ENCODE measurements at regions not wholly inside any gene's neighbourhood (a gene's known extent, or its start where the extent isn't known, plus 50 kb on each side); places are given as distances from the start of the nearest gene placed in this dataset.

DNA sequence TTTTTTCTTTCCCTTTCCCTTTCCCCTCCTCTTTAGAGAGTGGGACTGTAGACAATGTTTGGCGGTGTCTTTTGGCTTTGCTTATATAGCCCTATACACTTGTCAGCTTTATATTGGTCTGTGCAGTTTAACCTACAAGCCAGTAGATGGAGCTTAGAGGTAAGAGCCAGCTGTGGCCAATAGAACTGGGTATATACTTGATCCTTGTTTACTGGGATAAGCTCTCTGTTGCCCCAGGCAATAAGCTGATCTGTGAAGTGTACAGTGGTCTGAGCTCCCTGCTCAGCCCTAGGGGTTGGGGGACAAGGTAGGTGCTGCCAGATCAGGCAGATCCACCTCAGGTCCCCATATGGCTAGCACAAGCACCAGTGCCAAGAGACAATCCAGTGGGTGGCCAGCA, 434.1 kb downstream of the NOVA1 start:
- Histone ChIP-seq H3K4me1 (ENCODE audit: insufficient read depth) (no peaks in the 10 kb centered on the region), H3K27me3 (no peaks in the 10 kb centered on the region), H3K9me3 (ENCODE audit: low read depth) (no peaks in the 10 kb centered on the region), H2AFZ (no peak overlapping the region), H3K27ac (no peak overlapping the region), H3K4me2 (no peak overlapping the region), H3K4me3 (no peak overlapping the region), H3K36me3 (replicated peaks; ENCODE audit: insufficient read depth, low read depth) (no peaks in the 10 kb centered on the region), H3K79me2 (no peaks in the 10 kb centered on the region), H4K20me1 (ENCODE audit: insufficient read depth, poor library complexity, severe bottlenecking) (no peaks in the 10 kb centered on the region), H3K9me2 (replicated peaks; ENCODE audit: insufficient read depth) (no peaks in the 10 kb centered on the region)
- DNase-seq (ENCODE audit: low spot score) = peak; percentile 55
- 32% methylated on average over 1 of the region's 1 CpG for WGBS (ENCODE audit: low lambda C conversion rate, missing lambda C conversion rate)
- TF ChIP-seq, protein P1, sequence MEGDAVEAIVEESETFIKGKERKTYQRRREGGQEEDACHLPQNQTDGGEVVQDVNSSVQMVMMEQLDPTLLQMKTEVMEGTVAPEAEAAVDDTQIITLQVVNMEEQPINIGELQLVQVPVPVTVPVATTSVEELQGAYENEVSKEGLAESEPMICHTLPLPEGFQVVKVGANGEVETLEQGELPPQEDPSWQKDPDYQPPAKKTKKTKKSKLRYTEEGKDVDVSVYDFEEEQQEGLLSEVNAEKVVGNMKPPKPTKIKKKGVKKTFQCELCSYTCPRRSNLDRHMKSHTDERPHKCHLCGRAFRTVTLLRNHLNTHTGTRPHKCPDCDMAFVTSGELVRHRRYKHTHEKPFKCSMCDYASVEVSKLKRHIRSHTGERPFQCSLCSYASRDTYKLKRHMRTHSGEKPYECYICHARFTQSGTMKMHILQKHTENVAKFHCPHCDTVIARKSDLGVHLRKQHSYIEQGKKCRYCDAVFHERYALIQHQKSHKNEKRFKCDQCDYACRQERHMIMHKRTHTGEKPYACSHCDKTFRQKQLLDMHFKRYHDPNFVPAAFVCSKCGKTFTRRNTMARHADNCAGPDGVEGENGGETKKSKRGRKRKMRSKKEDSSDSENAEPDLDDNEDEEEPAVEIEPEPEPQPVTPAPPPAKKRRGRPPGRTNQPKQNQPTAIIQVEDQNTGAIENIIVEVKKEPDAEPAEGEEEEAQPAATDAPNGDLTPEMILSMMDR (IDR thresholded peaks at IDR 0.05; ENCODE audit: poor library complexity) = peak; percentile 57
- TF ChIP-seq EZH2 (IDR thresholded peaks at IDR 0.05; ENCODE audit: borderline replicate concordance) (no peak), EZH2phosphoT487 (IDR thresholded peaks at IDR 0.05; ENCODE audit: low read depth, severe bottlenecking, unreplicated experiment) (no peak)

DNA sequence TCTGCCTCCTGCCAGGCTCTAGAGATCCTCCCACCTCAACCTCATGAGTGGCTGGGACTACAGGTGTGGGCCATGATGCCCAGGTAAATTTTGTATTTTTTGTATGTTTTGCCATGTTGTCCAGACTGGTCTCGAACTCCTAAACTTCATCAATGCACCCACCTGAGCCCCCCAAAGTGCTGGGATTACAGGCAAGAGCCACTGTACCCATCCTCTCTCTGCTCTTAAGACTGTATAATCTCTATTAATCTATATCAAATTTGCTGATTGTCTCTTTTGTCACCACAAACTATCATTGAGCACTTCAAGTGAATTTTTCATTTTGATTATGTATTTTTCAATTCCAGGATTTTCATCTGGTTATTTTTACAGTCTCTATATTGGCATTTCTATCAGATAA, 440.3 kb downstream of the NOVA1 start:
- no peaks in the 10 kb centered on the region for H3K36me3 ChIP-seq (replicated peaks; ENCODE audit: insufficient read depth, low read depth)
- H3K79me2 ChIP-seq = no peaks in the 10 kb centered on the region
- no peak overlapping the region for H3K4me2 ChIP-seq
- H2AFZ ChIP-seq = no peak overlapping the region
- DNase-seq (ENCODE audit: low spot score) = no peak
- no peaks in the 10 kb centered on the region for H4K20me1 ChIP-seq (ENCODE audit: insufficient read depth, poor library complexity, severe bottlenecking)
- no peaks in the 10 kb centered on the region for H3K9me2 ChIP-seq (replicated peaks; ENCODE audit: insufficient read depth)
- 72% methylated on average over 1 of the region's 1 CpG for WGBS (ENCODE audit: low lambda C conversion rate, missing lambda C conversion rate)
- H3K9me3 ChIP-seq (ENCODE audit: low read depth) = no peaks in the 10 kb centered on the region
- no peaks in the 10 kb centered on the region for H3K27me3 ChIP-seq
- no peaks in the 10 kb centered on the region for H3K4me1 ChIP-seq (ENCODE audit: insufficient read depth)
- no peak overlapping the region for H3K4me3 ChIP-seq
- H3K27ac ChIP-seq = no peak overlapping the region
- TF ChIP-seq, protein P1 (IDR thresholded peaks at IDR 0.05; ENCODE audit: poor library complexity) = no peak
- TF ChIP-seq EZH2phosphoT487 (IDR thresholded peaks at IDR 0.05; ENCODE audit: low read depth, severe bottlenecking, unreplicated experiment) (no peak), EZH2 (IDR thresholded peaks at IDR 0.05; ENCODE audit: borderline replicate concordance) (no peak)

DNA sequence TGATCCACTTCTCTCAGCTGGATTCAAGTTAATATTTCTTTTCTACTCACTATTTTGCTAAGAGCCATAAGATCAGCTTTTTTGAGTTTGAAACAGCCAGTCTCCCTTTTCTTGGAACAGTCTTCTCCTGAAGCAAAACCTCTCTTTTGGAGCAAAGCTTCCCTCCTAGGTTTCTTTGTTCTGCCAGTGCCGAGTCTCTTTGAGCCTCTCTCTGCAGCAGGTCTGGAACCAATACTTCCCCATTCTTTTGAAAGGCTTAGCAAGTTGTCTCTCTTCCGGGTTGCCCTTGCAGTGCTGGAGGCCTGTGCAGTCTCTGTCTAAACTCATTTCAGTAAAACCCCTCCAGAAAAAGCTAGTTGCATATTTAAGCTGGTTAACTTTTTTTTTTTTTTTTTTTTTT, 454.8 kb downstream of the NOVA1 start:
- no peaks in the 10 kb centered on the region for H4K20me1 ChIP-seq (ENCODE audit: insufficient read depth, poor library complexity, severe bottlenecking)
- no peaks in the 10 kb centered on the region for H3K79me2 ChIP-seq
- no peak overlapping the region for H2AFZ ChIP-seq
- H3K27me3 ChIP-seq = no peaks in the 10 kb centered on the region
- no peak overlapping the region for H3K4me2 ChIP-seq
- no peak overlapping the region for H3K27ac ChIP-seq
- no peaks in the 10 kb centered on the region for H3K4me1 ChIP-seq (ENCODE audit: insufficient read depth)
- DNase-seq (ENCODE audit: low spot score) = no peak
- 70% methylated on average over 2 of the region's 2 CpGs for WGBS (ENCODE audit: low lambda C conversion rate, missing lambda C conversion rate)
- H3K9me3 ChIP-seq (ENCODE audit: low read depth) = no peaks in the 10 kb centered on the region
- no peak for TF ChIP-seq EZH2 (IDR thresholded peaks at IDR 0.05; ENCODE audit: borderline replicate concordance)
- TF ChIP-seq EZH2phosphoT487 (IDR thresholded peaks at IDR 0.05; ENCODE audit: low read depth, severe bottlenecking, unreplicated experiment) = no peak
- TF ChIP-seq, protein P1 (IDR thresholded peaks at IDR 0.05; ENCODE audit: poor library complexity) = no peak
- no peaks in the 10 kb centered on the region for H3K9me2 ChIP-seq (replicated peaks; ENCODE audit: insufficient read depth)
- no peaks in the 10 kb centered on the region for H3K36me3 ChIP-seq (replicated peaks; ENCODE audit: insufficient read depth, low read depth)
- no peak overlapping the region for H3K4me3 ChIP-seq

All from hepatocyte (in vitro differentiated cells).